ENCODE measurements at regions not wholly inside any gene's neighbourhood (a gene's known extent, or its start where the extent isn't known, plus 50 kb on each side); places are given as distances from the start of the nearest gene placed in this dataset.

GRCh38 chr6:4287811-4288244, 152.5 kb upstream of the ECI2 start:
- Histone ChIP-seq H4K20me1 (replicated peaks; ENCODE audit: control insufficient read depth, extremely low read depth, insufficient read depth, low read length) (no peaks in the 10 kb centered on the region), H3K4me1 (ENCODE audit: control insufficient read depth, extremely low read depth, insufficient read depth, low read length) (peaks cover 12% of the 10 kb centered on the region), H3K9me1 (replicated peaks; ENCODE audit: control insufficient read depth, extremely low read depth, insufficient read depth, low read length) (no peaks in the 10 kb centered on the region), H3K4me3 (replicated peaks in 1 of 3; ENCODE audit: insufficient read depth in 1 of 3, low read depth in 1 of 3, low read length in 3 of 3) (no peak overlapping the region), H3K9ac (replicated peaks; ENCODE audit: extremely low read depth, insufficient read depth, low read length) (no peak overlapping the region), H3K9me3 (replicated peaks; ENCODE audit: control insufficient read depth, insufficient read depth, low read length) (no peaks in the 10 kb centered on the region), H3K27ac (ENCODE audit: insufficient read depth, low read depth, low read length) (no peak overlapping the region), H3K4me2 (ENCODE audit: insufficient read depth, low read length) (no peak overlapping the region), H3K36me3 (ENCODE audit: control insufficient read depth in 2 of 2, extremely low read depth in 1 of 2, insufficient read depth in 2 of 2, low read length in 2 of 2) (no peaks in the 10 kb centered on the region), H2AFZ (ENCODE audit: low read depth, low read length) (no peak overlapping the region), H3K79me2 (ENCODE audit: control insufficient read depth, insufficient read depth, low read length) (no peaks in the 10 kb centered on the region), H3K27me3 (ENCODE audit: control insufficient read depth in 2 of 2, insufficient read depth in 2 of 2, low read length in 2 of 2) (peaks cover 0 to 2% of the 10 kb centered on the region in 2 experiments)
- dilution Hi-C loops (cut with MboI; ENCODE audit: extremely low pct_ligation_motif_present, low sequenced_read_pairs) (no loop called here), intact Hi-C loops (cut with micrococcal nuclease) (no loop called here)
- TF ChIP-seq GATA2 (IDR thresholded peaks at IDR 0.05; ENCODE audit: insufficient read depth, insufficient read length, low read depth, low read length): no peak
- TF ChIP-seq JUN (IDR thresholded peaks at IDR 0.05; ENCODE audit: borderline replicate concordance, insufficient read depth, insufficient read length, low read depth): no peak
- no peak for TF ChIP-seq FOS (IDR thresholded peaks at IDR 0.05; ENCODE audit: borderline replicate concordance, insufficient read depth, low read length)
- no peak for TF ChIP-seq POLR2A (IDR thresholded peaks at IDR 0.05; ENCODE audit: low read depth, low read length)
- no peak for TF ChIP-seq POLR2AphosphoS5 (IDR thresholded peaks at IDR 0.05; ENCODE audit: insufficient read depth, low read depth, low read length)
- no peak for TF ChIP-seq CTCF (IDR thresholded peaks at IDR 0.05; ENCODE audit: extremely low read depth in 1 of 2, insufficient read depth in 1 of 2, low read depth in 1 of 2, low read length in 2 of 2)
- TF ChIP-seq EZH2 (IDR thresholded peaks at IDR 0.05; ENCODE audit: borderline replicate concordance, low read depth, low read length, severe bottlenecking): no peak
- FAIRE-seq (no peak), DNase-seq (ENCODE audit: low read depth, low spot score) (no peak)
- CTCF ChIA-PET: no interaction called here
- POLR2A ChIA-PET: no interaction called here
- no TSS peak for BruUV-seq (replicated peaks)
